CD4-positive, alpha-beta T cell treated with Interleukin-15 for 1 hour (primary cell): ENCODE measurements at regions not wholly inside any gene's neighbourhood (a gene's known extent, or its start where the extent isn't known, plus 50 kb on each side); places are given as distances from the start of the nearest gene placed in this dataset.
"Not testable (repeated sequence)": the region's sequence is repeated elsewhere in the genome, so short reads cannot be mapped to it uniquely, and the experiment has no call there.

Experiments used
- DNase-seq: peaks from one replicate; pipeline ENCODE4 v3.0.0-alpha.2; 2020

GRCh38 chr1:224791362-224791941, 138.0 kb upstream of the DNAH14 start:
- no peak for DNase-seq

DNA sequence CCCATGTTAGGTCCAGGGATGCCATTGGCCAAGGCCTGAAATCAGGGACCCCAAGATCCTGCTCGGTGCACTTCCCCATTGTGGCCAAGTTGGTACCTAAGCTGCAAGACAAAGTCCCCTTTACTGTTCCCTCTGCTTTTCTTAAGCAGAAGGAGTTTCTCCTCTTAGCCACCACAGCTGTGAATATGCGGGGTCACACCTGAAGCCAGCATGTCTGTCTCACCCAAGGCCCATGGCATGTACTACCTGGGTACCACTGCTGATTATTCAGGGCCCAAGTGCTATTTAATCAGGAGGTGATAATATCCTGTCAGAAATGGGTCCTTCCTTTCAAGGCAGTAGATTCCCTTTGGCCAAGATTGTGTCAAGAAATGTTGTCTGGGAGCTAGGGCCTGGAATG, 133.9 kb upstream of the DNAH14 start:
- no peak for DNase-seq

DNA sequence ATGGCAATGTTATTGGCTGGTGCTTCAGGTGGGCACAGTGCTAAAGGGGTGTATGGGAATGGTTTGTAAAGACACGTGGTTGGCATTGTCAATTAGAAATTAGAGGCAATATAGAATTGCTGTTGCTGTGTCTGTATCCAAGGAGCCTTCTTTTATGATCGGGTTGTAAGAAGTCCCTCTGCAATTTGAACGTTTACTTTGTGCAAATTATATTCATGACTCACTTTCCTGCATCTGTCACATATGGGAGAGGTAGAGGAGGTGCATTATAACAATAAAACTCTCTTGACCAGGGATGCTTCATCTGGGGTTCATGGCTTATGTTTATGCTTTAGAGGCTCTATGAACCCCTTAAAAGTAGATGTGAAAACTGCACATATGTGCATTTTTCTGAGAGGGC, 130.4 kb upstream of the DNAH14 start:
- DNase-seq, result no peak

GRCh38 chr1:224800486-224801119, 128.9 kb upstream of the DNAH14 start:
- DNase-seq, result no peak

GRCh38 chr1:224801844-224802490, 127.5 kb upstream of the DNAH14 start:
- DNase-seq, result no peak

DNA sequence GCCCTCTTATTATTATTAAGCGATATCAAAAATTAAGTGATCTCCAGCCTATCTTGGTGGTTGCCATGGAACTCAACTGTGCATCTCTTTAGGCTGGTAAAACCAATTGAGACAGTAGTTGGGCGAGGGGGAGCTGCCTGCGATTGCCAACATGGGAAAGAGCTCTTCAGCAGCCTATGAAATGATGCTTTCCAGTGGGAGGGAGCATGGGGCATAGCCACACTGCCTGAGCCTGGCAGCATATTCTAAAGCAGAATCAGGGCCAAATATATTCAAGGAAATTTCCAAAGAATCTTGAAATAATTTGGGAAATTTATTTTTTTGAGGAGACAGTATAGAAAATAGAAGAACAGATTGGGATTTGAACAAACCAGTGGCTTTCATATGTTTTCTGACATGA, 126.9 kb upstream of the DNAH14 start:
- no peak for DNase-seq

DNA sequence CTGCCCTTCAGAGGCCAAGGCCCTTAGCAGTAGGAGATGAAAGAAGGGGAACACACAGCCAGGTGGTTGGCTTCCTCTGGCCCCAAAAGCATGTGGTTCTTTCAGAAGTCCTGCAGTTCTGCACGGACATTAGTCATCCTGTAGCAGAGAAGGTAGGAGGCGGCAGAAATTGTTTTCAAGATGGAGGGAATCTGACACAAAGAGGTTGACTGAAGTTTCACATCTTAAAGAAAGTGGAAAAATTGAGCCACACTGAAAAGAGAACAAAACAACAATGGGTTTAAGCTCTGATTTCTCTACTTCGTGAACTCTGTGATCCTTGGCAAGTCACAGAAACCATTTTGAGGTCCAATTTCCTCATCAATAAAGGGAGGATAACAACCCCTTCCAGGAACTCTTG, 125.3 kb upstream of the DNAH14 start:
- no peak for DNase-seq

GRCh38 chr1:224805889-224806288, 123.6 kb upstream of the DNAH14 start:
- DNase-seq, result no peak

DNA sequence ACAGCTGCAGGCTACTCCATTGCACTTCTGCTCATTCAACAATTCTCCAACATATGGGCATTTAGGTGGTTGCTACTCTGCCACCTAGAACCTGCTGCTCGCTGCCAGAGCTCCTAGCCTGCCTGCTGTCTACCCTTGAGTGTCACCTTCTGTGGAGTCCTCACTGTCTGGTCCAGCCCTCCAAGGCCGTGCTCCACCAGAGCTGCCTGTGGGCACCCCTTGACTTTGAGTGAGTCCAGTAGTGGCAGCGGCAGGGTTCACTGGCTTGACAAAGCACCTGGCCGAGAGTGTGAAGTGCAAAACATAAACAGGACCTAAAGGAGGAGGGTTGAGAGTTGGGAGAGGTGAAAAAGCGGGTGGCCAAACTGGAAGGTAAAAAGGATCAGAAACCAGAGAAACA, 120.3 kb upstream of the DNAH14 start:
- no peak for DNase-seq

DNA sequence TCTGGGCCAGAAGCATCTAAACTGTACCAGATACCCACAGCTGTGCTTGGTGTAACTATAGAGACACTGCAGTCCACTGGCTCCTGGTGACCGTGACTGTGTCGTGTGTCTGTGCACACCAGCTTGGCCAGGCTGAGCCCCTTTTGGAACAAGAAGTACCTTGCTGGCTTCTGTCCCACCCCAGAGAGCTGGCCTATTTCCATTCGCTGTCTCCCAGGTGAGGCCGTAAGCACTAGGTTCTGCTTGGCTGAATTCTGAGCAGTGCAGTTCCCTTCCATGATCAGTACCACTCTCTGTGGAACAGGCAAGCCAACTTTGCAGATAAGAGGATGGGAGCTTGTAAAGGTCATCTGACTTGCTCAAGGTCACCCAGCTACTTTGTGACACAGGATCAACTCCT, 119.9 kb upstream of the DNAH14 start:
- no peak for DNase-seq

GRCh38 chr1:224811564-224811963, 117.9 kb upstream of the DNAH14 start:
- DNase-seq, result no peak

- no peak for DNase-seq
Observed at GRCh38 chr1:224815647-224816046, 113.8 kb upstream of the DNAH14 start.

- no peak for DNase-seq
Observed at GRCh38 chr1:224816062-224816461, 113.4 kb upstream of the DNAH14 start.

GRCh38 chr1:224817382-224817781, 112.1 kb upstream of the DNAH14 start:
- DNase-seq, result no peak

DNA sequence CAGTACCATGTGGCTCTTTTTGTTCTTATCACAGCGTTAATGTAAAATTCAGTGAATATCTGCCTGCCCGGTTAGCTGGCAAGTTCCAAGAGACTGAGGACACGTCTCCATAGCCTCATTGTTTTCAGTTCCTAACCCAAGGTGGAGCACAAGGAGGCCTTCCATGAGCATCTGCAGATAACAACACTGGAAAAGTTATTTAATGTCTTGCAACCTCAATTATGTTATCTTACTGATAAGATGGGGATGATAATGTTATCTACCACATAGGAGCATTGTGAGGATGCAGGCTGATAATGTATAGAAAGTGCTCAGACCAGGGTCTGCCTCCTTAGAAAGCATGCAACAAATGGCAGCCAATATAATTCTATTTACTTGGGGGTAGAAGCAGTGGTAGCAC, 109.6 kb upstream of the DNAH14 start:
- no peak for DNase-seq

DNA sequence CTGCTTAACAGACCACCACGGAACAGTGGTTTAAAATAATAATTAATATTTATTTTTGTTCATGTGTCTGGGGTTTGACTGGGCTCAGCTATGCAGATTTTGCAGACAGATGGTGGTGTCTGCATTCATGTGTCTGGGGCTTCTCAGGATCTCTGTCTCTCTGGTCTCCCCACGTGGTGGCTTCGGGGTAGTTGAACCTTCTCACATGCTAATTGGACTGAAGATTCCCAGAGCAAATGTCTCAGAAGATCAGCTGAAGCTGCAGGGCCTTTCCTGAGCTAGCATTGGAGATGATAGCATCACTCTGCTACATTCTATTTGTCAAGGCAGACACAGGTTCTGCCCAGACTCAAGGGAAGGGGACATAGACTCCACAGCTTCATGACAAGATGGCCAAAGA, 109.1 kb upstream of the DNAH14 start:
- DNase-seq, result no peak

- not testable (repeated sequence) for DNase-seq
Observed at GRCh38 chr1:224821751-224822150, 107.7 kb upstream of the DNAH14 start.

DNA sequence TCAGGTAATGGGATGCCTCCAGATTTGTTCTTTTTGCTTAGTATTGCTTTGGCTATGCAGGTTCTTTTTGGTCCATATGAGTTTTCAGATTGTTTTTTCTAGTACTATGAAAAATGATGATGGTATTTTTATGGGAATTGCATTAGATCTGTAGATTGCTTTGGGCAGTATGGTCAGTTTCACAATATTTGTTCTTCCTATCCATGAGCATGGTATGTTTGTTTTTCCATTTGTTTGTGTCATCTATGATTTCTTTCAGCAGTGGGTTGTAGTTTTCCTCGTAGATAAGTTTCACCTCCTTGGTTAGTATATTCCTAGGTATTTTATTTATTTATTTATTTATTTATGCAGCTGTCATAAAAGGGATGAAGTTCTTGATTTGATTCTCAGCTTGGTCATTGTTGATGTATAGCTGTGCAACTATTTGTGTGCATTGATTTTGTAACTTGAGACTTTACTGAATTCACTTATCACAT, 103.9 kb upstream of the DNAH14 start:
- DNase-seq, result no peak

DNA sequence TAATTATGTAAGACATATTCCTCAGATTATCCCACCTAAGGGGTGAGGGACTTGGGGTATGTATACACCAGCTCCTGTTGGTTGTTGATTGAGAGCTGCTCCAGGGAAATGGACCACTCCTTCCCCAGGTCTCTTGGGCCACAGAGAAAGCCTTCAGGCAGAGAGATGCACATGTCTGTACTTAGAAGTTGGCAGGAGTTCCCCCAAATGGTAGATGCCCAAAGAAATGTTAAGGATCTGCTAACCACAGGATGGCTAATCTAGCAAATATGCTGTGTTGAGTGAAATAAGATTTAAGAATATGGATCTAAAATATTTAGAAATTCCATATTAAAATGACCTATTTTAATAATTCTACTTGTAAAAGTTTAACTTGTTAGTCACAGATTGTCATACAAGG, 100.8 kb upstream of the DNAH14 start:
- DNase-seq, result no peak

GRCh38 chr1:224831501-224831900, 98.0 kb upstream of the DNAH14 start:
- DNase-seq, result no peak

DNA sequence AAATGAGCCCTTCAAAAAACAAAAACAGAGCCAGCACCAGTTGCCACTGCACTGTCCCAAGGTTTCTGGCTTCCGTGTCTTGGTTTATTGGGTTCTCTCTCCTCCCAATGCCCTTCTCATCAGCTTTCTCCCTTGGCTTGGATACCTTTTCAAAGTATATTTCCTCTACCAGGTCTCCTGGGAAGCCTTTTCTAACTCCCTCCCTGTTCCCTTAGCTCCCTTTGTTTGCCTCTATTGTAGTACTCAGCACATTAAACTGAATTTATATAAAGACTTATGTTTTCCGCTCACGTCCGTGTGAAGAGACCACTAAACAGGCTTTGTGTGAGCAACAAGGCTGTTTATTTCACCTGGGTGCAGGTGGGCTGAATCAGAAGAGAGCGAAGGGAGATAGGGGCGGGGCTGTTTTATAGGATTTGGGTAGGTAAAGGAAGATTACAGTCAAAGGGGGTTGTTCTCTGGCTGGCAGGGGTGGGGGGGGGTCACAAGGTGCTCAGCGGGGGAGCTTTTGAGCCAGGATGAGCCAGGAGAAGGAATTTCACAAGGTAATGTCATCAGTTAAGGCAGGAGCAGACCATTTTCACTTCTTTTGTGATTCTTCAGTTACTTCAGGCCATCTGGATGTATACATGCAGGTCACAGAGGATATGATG, 89.7 kb upstream of the DNAH14 start:
- not testable (repeated sequence) for DNase-seq

DNA sequence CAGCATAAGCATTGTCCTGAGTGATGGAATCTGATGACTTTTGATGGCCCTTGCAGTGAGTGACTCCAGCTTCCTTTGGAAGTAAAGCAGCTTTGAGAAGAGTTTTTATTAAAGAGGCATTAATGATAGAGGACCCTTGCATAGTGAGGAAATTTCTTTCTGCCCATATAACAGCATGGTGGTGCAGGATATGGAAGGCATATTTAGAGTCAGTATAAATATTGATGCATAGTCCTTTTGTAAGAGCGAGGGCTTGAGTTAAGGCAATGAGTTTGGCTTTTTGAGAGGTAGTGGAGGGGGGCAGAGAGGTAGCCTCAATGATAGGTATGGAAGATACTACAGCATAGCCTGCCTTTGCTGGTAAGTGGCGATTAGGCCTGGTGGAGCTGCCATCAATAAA, 87.7 kb upstream of the DNAH14 start:
- DNase-seq, result not testable (repeated sequence)

- no peak for DNase-seq
Observed at GRCh38 chr1:224846119-224846907, 83.2 kb upstream of the DNAH14 start.
